ENCODE measurements at regions not wholly inside any gene's neighbourhood (a gene's known extent, or its start where the extent isn't known, plus 50 kb on each side); places are given as distances from the start of the nearest gene placed in this dataset.

DNA sequence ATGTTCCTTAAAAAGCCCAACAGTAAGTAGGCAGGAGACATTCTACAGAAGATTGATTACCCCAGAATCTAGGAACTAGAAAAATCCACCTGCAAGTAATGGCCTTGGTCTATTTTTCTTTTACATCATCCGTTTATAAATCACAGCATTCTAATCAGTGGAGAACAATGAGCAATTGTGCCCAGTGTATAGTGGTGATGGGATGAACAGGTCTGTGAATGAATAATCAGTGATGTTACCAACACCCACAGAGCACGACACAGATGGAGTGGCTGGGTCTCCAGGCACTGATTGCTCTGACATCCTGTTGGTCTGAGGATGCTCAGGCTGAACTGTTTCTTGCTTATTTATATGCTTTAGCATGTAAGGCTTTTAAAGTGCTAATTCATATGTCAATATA, 1251.2 kb upstream of the CDH8 start:
- TF ChIP-seq, protein P1, sequence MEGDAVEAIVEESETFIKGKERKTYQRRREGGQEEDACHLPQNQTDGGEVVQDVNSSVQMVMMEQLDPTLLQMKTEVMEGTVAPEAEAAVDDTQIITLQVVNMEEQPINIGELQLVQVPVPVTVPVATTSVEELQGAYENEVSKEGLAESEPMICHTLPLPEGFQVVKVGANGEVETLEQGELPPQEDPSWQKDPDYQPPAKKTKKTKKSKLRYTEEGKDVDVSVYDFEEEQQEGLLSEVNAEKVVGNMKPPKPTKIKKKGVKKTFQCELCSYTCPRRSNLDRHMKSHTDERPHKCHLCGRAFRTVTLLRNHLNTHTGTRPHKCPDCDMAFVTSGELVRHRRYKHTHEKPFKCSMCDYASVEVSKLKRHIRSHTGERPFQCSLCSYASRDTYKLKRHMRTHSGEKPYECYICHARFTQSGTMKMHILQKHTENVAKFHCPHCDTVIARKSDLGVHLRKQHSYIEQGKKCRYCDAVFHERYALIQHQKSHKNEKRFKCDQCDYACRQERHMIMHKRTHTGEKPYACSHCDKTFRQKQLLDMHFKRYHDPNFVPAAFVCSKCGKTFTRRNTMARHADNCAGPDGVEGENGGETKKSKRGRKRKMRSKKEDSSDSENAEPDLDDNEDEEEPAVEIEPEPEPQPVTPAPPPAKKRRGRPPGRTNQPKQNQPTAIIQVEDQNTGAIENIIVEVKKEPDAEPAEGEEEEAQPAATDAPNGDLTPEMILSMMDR (IDR thresholded peaks at IDR 0.05): no peak
- TF ChIP-seq, protein P2, sequence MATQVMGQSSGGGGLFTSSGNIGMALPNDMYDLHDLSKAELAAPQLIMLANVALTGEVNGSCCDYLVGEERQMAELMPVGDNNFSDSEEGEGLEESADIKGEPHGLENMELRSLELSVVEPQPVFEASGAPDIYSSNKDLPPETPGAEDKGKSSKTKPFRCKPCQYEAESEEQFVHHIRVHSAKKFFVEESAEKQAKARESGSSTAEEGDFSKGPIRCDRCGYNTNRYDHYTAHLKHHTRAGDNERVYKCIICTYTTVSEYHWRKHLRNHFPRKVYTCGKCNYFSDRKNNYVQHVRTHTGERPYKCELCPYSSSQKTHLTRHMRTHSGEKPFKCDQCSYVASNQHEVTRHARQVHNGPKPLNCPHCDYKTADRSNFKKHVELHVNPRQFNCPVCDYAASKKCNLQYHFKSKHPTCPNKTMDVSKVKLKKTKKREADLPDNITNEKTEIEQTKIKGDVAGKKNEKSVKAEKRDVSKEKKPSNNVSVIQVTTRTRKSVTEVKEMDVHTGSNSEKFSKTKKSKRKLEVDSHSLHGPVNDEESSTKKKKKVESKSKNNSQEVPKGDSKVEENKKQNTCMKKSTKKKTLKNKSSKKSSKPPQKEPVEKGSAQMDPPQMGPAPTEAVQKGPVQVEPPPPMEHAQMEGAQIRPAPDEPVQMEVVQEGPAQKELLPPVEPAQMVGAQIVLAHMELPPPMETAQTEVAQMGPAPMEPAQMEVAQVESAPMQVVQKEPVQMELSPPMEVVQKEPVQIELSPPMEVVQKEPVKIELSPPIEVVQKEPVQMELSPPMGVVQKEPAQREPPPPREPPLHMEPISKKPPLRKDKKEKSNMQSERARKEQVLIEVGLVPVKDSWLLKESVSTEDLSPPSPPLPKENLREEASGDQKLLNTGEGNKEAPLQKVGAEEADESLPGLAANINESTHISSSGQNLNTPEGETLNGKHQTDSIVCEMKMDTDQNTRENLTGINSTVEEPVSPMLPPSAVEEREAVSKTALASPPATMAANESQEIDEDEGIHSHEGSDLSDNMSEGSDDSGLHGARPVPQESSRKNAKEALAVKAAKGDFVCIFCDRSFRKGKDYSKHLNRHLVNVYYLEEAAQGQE (IDR thresholded peaks at IDR 0.05; ENCODE audit: insufficient read depth in 1 of 2, low read depth in 2 of 2, low read length in 1 of 2): no peak
- TF ChIP-seq TCF7L2 (IDR thresholded peaks at IDR 0.05; ENCODE audit: low read depth, low read length): no peak
